CD4-positive, alpha-beta T cell treated with Interleukin-6 at 100 ng/mL for 8 hours (primary cell): ENCODE measurements at regions not wholly inside any gene's neighbourhood (a gene's known extent, or its start where the extent isn't known, plus 50 kb on each side); places are given as distances from the start of the nearest gene placed in this dataset.

ENCODE experiments used
- DNase-seq: peaks from one replicate; pipeline ENCODE4 v3.0.0-alpha.2; 2020; ENCODE audit warnings: mixed read lengths, low spot score

- DNase-seq, result no peak
Measured at GRCh38 chr10:3238115-3238871, 65.7 kb upstream of the PITRM1 start.

- DNase-seq, result no peak
Measured at GRCh38 chr10:3237530-3237929, 64.9 kb upstream of the PITRM1 start.

- DNase-seq, result no peak
Measured at GRCh38 chr10:3236644-3237404, 64.2 kb upstream of the PITRM1 start.

GRCh38 chr10:3235996-3236510, 63.5 kb upstream of the PITRM1 start:
- no peak for DNase-seq

GRCh38 chr10:3235395-3235794, 62.8 kb upstream of the PITRM1 start:
- no peak for DNase-seq

- no peak for DNase-seq
Measured at GRCh38 chr10:3233486-3233990, 61.0 kb upstream of the PITRM1 start.

GRCh38 chr10:3231951-3232730, 59.6 kb upstream of the PITRM1 start:
- no peak for DNase-seq

- no peak for DNase-seq
Measured at GRCh38 chr10:3229815-3230214, 57.2 kb upstream of the PITRM1 start.

- no peak for DNase-seq
Measured at GRCh38 chr10:3228629-3228945, 56.0 kb upstream of the PITRM1 start.

GRCh38 chr10:3226960-3227744, 54.6 kb upstream of the PITRM1 start:
- DNase-seq, result no peak

GRCh38 chr10:3225561-3225960, 53.0 kb upstream of the PITRM1 start:
- no peak for DNase-seq

- no peak for DNase-seq
Measured at GRCh38 chr10:3224241-3224640, 51.7 kb upstream of the PITRM1 start.

- DNase-seq, result no peak
Measured at GRCh38 chr10:3222626-3223025, 50.0 kb upstream of the PITRM1 start.
